C4-2B (cell line): ENCODE measurements at regions not wholly inside any gene's neighbourhood (a gene's known extent, or its start where the extent isn't known, plus 50 kb on each side); places are given as distances from the start of the nearest gene placed in this dataset.

Experiments
- CTCF ChIP-seq: fragments of 450-650 bp; conservative IDR thresholded peaks from 2 replicates; pipeline ENCODE4 v1.5.1; 2017; ENCODE audit warnings: mild to moderate bottlenecking
- ZFX ChIP-seq: fragments of 450-650 bp; IDR thresholded peaks from 2 replicates; pipeline ENCODE4 v1.6.1; 2017

- TF ChIP-seq CTCF (no peak), ZFX (no peak)
These were observed 370.7 kb upstream of the MGMT start for GRCh38 chr10:129096065-129096984.
